Activated T-helper 1 cell treated with anti-CD3 and anti-CD28 coated beads, Interleukin-12 subunit alpha, Interleukin-12 subunit beta, Interleukin-2, Interleukin-4 antibody, amounts not matched to agents 30 ng/mL and 10 ng/mL and 1 ng/mL, durations not matched to agents 14 hours and 24 hours and 36 hours (primary cell): ENCODE measurements at regions not wholly inside any gene's neighbourhood (a gene's known extent, or its start where the extent isn't known, plus 50 kb on each side); places are given as distances from the start of the nearest gene placed in this dataset.
"Not testable (repeated sequence)": the region's sequence is repeated elsewhere in the genome, so short reads cannot be mapped to it uniquely, and the experiment has no call there.

ENCODE experiments used
- DNase-seq: peaks from one replicate; pipeline ENCODE4 v3.0.0; 2021; ENCODE audit warnings: low spot score
- H3K27ac Mint-ChIP-seq: one replicate; pipeline ENCODE4 v1.8.0; 2021; ENCODE audit warnings: mild to moderate bottlenecking, mixed read lengths
- H3K27me3 Mint-ChIP-seq: one replicate; pipeline ENCODE4 v1.8.0; 2022; ENCODE audit warnings: mild to moderate bottlenecking, moderate library complexity, mixed read lengths; ENCODE audit not compliant: insufficient read depth
- H3K36me3 Mint-ChIP-seq: one replicate; pipeline ENCODE4 v1.8.0; 2021; ENCODE audit warnings: low read depth, mixed read lengths
- H3K4me1 Mint-ChIP-seq: one replicate; pipeline ENCODE4 v1.8.0; 2021; ENCODE audit warnings: low read depth, mixed read lengths
- H3K4me3 Mint-ChIP-seq: one replicate; pipeline ENCODE4 v1.8.0; 2021; ENCODE audit warnings: mild to moderate bottlenecking, moderate library complexity, mixed read lengths
- H3K9me3 Mint-ChIP-seq: one replicate; pipeline ENCODE4 v1.8.0; 2021; ENCODE audit warnings: mixed read lengths
- intact Hi-C: fragments of 100-400 bp; cut with micrococcal nuclease; formaldehyde crosslinking; loops from one replicate; pipeline ENCODE4 v1.15.1; 2024

DNA sequence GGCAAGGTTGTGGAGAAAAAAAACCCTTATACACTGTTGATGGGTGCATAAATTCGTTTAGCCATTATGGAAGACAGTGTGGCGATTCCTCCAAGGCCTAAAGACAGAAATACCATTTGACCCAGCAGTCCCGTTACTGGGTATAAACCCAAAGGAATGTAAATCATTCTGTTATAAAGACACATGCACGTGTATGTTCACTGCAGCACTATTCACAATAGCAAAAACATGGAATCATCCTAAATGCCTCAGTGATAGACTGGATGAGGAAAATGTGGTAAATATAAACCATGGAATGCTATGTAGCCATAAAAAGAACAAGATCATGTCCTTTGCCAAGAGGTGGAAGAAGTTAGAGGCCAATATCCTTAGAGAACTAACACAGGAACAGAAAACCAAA lies 119.9 kb upstream of the PRR16 start:
- H3K4me1 Mint-ChIP-seq, result no peaks in the 10 kb centered on the region
- DNase-seq, result no peak
- H3K4me3 Mint-ChIP-seq, result no peak overlapping the region
- intact Hi-C loops, result no loop called here
- H3K27ac Mint-ChIP-seq, result no peak overlapping the region
- no peaks in the 10 kb centered on the region for H3K27me3 Mint-ChIP-seq
- no peaks in the 10 kb centered on the region for H3K9me3 Mint-ChIP-seq
- H3K36me3 Mint-ChIP-seq, result no peaks in the 10 kb centered on the region

DNA sequence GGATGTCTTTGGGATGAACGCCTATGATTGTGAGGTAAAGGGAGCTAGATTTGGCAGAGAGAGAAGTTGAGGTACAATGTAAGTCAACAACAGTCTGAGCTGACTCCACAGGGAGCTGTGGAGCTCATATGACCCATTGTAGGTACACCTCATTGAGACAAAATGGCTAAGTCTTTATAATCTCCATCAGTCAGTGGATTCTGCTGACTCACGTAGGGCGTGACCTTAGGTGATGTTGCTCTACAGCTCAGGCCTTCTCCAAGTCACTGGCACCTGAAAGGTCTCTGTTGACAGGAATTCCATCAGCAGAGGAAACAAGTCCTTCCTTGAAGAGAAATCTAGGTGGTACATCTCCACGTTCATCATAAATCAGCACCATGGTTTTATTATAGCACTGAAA lies 118.2 kb upstream of the PRR16 start:
- no peak for DNase-seq
- no peaks in the 10 kb centered on the region for H3K27me3 Mint-ChIP-seq
- no peak overlapping the region for H3K4me3 Mint-ChIP-seq
- peaks cover 6% of the 10 kb centered on the region for H3K9me3 Mint-ChIP-seq
- H3K36me3 Mint-ChIP-seq, result no peaks in the 10 kb centered on the region
- intact Hi-C loops, result no loop called here
- H3K27ac Mint-ChIP-seq, result no peak overlapping the region
- no peaks in the 10 kb centered on the region for H3K4me1 Mint-ChIP-seq

DNA sequence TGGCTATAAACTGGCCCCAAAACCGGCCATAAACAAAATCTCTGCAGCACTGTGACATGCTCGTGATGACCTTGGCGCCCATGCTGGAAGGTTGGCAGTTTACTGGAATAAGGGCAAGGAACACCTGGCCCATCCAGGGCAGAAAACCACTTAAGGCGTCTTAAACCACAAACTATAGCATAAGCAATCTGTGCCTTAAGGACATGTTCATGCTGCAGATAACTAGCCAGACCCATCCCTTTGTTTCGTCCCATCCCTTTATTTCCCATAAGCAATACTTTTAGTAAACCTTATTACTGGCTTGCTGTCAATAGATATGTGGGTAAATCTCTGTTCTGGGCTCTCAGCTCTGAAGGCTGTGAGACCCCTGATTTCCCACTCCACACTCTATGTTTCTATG lies 113.0 kb upstream of the PRR16 start:
- H3K27me3 Mint-ChIP-seq, H3K27ac Mint-ChIP-seq, H3K4me1 Mint-ChIP-seq, DNase-seq, H3K36me3 Mint-ChIP-seq, intact Hi-C loops, H3K4me3 Mint-ChIP-seq: not testable (repeated sequence)
- peaks cover 10% of the 10 kb centered on the region for H3K9me3 Mint-ChIP-seq

DNA sequence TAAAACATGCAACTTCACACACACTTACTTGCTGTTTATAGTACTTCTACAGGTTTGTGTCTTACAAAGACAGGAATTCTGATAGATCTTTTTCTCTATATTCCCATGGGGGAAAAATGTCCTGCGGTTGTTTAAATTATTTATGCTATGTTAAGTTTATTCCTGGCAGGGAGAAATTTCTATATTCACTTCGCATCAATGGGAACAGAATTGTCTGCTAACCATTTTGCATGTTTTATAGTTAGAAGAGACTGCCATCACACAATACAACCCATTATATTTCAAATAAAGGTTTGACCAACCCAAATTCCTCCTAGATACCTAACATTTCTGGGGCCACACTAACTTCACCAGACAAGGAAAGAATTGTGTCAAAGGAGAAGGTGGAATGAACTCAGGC lies 110.0 kb upstream of the PRR16 start:
- H3K27me3 Mint-ChIP-seq, result no peaks in the 10 kb centered on the region
- intact Hi-C loops, result no loop called here
- H3K4me3 Mint-ChIP-seq, result no peak overlapping the region
- H3K9me3 Mint-ChIP-seq, result peaks cover 10% of the 10 kb centered on the region
- no peak overlapping the region for H3K27ac Mint-ChIP-seq
- no peaks in the 10 kb centered on the region for H3K4me1 Mint-ChIP-seq
- H3K36me3 Mint-ChIP-seq, result no peaks in the 10 kb centered on the region
- no peak for DNase-seq

GRCh38 chr5:120358949-120359348 lies 105.2 kb upstream of the PRR16 start:
- H3K27ac Mint-ChIP-seq, result no peak overlapping the region
- no peaks in the 10 kb centered on the region for H3K36me3 Mint-ChIP-seq
- no peaks in the 10 kb centered on the region for H3K9me3 Mint-ChIP-seq
- no peak for DNase-seq
- H3K4me1 Mint-ChIP-seq, result no peaks in the 10 kb centered on the region
- no peaks in the 10 kb centered on the region for H3K27me3 Mint-ChIP-seq
- H3K4me3 Mint-ChIP-seq, result no peak overlapping the region
- intact Hi-C loops, result no loop called here

DNA sequence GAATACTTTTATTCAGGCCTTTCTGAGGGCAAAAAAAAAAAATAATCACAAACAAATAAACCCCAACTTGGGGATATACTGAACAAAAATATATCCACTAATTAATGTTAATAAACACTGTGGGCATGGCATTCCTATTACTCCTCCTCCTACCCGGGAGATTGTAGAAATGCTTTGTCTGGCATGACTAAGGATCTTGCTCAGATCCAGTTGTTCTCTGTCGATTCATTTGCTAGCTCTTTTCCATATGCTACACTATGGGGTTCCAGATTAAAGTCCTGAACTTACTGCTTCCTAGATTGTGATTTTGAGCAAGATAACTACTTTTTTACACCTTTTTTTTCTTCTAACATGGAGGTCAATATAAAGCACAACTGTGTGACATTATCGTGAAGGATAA lies 102.2 kb upstream of the PRR16 start:
- H3K4me3 Mint-ChIP-seq, result no peak overlapping the region
- no peak overlapping the region for H3K27ac Mint-ChIP-seq
- H3K36me3 Mint-ChIP-seq, result no peaks in the 10 kb centered on the region
- intact Hi-C loops, result no loop called here
- no peak for DNase-seq
- H3K27me3 Mint-ChIP-seq, result no peaks in the 10 kb centered on the region
- no peaks in the 10 kb centered on the region for H3K4me1 Mint-ChIP-seq
- H3K9me3 Mint-ChIP-seq, result no peaks in the 10 kb centered on the region

- Mint-ChIP-seq H3K27ac (no peak overlapping the region), H3K9me3 (no peaks in the 10 kb centered on the region), H3K4me1 (no peaks in the 10 kb centered on the region), H3K4me3 (no peak overlapping the region), H3K27me3 (no peaks in the 10 kb centered on the region), H3K36me3 (no peaks in the 10 kb centered on the region)
- intact Hi-C loops, result no loop called here
- DNase-seq, result no peak
These were observed 101.7 kb upstream of the PRR16 start for GRCh38 chr5:120362426-120362825.

DNA sequence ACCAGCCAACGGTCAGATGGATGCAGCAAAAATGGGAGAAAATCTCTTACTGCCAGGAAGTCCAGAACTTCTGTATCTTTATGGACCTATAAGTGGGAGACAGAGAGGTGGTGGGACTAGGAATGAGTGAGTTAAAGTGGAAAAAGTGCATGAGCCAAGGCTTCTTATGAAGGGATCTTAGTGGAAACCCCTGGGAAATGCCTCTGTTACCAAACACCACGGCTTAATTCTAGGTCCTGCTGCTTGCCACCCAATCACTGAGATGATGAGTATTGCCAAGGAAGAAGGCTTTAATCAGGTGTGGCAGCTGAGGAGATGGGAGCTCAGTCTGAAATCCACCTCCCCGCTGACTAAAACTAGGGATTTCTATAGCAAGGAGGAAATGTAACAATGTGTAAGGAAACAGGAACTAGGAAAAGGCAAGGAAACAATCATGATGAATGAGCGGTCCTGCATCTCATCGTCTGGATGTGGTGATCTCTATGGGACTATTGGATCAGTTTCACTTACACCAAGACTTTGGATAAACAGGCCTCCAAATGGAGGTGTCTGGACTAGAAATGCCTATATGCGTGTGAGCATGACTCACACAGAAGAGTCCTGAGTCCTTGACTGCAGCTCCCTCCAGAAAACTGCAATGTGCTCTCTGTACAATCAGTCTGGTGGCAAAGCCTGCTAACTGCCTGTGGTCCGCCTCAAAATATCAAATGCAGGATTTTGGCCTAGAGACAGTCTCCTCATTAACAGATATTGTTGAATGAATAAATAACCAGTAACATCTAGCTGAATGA lies 98.2 kb upstream of the PRR16 start:
- H3K9me3 Mint-ChIP-seq, result no peaks in the 10 kb centered on the region
- H3K4me1 Mint-ChIP-seq, result no peaks in the 10 kb centered on the region
- H3K4me3 Mint-ChIP-seq, result no peak overlapping the region
- H3K27me3 Mint-ChIP-seq, result no peaks in the 10 kb centered on the region
- H3K27ac Mint-ChIP-seq, result no peak overlapping the region
- DNase-seq, result no peak
- intact Hi-C loops, result no loop called here
- H3K36me3 Mint-ChIP-seq, result no peaks in the 10 kb centered on the region

DNA sequence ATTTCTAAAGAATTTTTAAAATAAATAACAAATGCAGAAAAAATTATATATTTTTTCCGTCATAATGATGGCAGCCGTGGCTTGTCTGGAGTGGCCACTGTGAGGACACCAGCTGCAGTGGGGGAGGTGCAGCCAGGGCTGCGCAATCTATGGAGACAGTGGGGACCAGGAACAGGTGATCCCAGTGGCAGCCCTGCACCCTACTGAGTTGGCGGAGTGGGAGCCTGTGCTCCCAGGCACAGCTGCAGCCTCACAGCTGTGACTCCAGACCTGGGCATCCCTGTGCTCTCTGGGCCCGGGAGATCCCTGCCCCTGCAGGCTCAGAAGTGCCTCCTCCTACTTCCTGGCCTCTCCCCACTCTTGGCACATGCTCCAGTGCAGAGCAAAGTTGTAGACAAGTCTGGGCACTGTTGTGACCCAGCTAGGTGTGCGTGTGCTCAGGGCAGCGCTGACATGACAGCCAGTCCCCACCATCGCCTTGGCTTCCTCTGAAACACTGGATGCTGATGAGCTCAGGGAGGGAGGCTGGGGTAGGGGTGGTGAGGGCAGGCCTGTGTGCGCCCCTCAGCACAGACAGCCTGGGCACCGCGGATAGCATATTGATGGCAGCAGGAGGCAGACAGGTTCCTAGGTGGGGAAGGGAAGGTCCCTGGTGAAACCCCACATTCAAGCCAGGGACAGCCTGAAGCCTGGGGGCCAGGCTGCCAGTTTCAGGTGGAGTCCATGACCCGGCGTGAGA lies 96.0 kb upstream of the PRR16 start:
- Mint-ChIP-seq H3K4me3 (no peak overlapping the region), H3K27me3 (no peaks in the 10 kb centered on the region), H3K9me3 (no peaks in the 10 kb centered on the region), H3K36me3 (no peaks in the 10 kb centered on the region), H3K27ac (no peak overlapping the region), H3K4me1 (no peaks in the 10 kb centered on the region)
- intact Hi-C loops, result no loop called here
- no peak for DNase-seq

GRCh38 chr5:120368923-120369715 lies 95.0 kb upstream of the PRR16 start:
- Mint-ChIP-seq H3K27me3 (no peaks in the 10 kb centered on the region), H3K36me3 (no peaks in the 10 kb centered on the region), H3K9me3 (no peaks in the 10 kb centered on the region), H3K4me1 (no peaks in the 10 kb centered on the region), H3K27ac (no peak overlapping the region), H3K4me3 (no peak overlapping the region)
- intact Hi-C loops, result no loop called here
- DNase-seq, result no peak

DNA sequence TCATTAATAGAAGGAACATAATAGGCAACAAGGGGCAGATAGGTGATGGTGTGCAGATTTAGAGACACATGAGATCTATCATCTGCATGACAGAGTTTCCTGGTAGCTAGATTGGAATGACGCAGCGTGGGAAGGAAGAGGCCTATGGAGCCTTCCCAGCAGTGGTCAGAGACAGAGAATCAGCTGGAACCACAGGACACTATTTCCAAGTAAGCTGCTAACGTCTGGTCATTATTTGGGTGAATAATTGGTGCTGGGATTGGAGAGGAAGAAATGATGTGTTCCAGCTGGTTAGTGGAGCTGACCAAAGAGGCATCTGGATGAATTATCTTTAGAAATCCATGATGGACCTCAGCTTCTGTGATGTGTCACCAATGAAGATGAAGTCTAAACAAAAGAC lies 91.2 kb upstream of the PRR16 start:
- no peak overlapping the region for H3K27ac Mint-ChIP-seq
- no peaks in the 10 kb centered on the region for H3K27me3 Mint-ChIP-seq
- no peaks in the 10 kb centered on the region for H3K36me3 Mint-ChIP-seq
- no peak overlapping the region for H3K4me3 Mint-ChIP-seq
- intact Hi-C loops, result no loop called here
- no peaks in the 10 kb centered on the region for H3K4me1 Mint-ChIP-seq
- no peak for DNase-seq
- H3K9me3 Mint-ChIP-seq, result no peaks in the 10 kb centered on the region

DNA sequence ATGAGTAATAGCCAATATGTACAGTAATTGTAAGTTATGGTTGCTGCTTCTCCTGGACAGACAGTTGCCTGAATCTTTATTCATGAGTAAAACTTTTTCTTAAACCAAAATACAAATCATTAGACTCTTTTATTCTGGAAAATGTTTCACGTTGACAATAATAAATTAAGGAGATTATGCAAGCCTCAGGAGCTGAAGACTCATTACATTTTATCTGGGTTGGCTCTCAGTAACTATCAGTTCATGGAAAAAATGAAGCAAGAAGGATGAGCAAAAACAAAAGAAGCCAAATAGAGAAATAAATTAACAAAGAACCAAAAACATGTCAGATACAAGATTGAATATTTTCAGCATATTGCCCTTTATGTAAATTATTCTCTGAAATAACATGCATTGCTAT lies 88.9 kb upstream of the PRR16 start:
- no peak for DNase-seq
- H3K36me3 Mint-ChIP-seq, result no peaks in the 10 kb centered on the region
- no peak overlapping the region for H3K4me3 Mint-ChIP-seq
- H3K9me3 Mint-ChIP-seq, result peaks cover 8% of the 10 kb centered on the region
- H3K27me3 Mint-ChIP-seq, result no peaks in the 10 kb centered on the region
- H3K4me1 Mint-ChIP-seq, result no peaks in the 10 kb centered on the region
- intact Hi-C loops, result no loop called here
- H3K27ac Mint-ChIP-seq, result no peak overlapping the region

- Mint-ChIP-seq H3K4me1 (no peaks in the 10 kb centered on the region), H3K27ac (no peak overlapping the region), H3K4me3 (no peak overlapping the region)
These were observed 83.5 kb upstream of the PRR16 start for GRCh38 chr5:120380644-120381043.

More at GRCh38 chr5:120380644-120381043, 83.5 kb upstream of the PRR16 start:
- Mint-ChIP-seq H3K27me3 (no peaks in the 10 kb centered on the region), H3K36me3 (no peaks in the 10 kb centered on the region), H3K9me3 (peaks cover 11% of the 10 kb centered on the region)
- intact Hi-C loops, result no loop called here
- DNase-seq, result no peak
